K562 (cell line): ENCODE measurements at regions not wholly inside any gene's neighbourhood (a gene's known extent, or its start where the extent isn't known, plus 50 kb on each side); places are given as distances from the start of the nearest gene placed in this dataset.

ENCODE experiments used
- ATAC-seq: fragments of 200-7000 bp; cut with Tn5 transposase; 3 replicates; pipeline ENCODE4 v1.9.1; 2020; ENCODE audit warnings: moderate library complexity
- BruUV-seq: library from RNA; stranded (reverse); fragments of 400-500 nt; replicated peaks from 2 replicates; lab custom pipeline; 2021; lab: Mats Ljungman, UMichigan
- CTCF ChIA-PET: fragments of 300-600 bp; formaldehyde crosslinking; extraction: SDS; loops from one replicate; lab custom pipeline; 2021; ENCODE audit warnings: low intra/inter-chr PET ratio; lab: Yijun Ruan, JAX
- POLR2A ChIA-PET: fragments of 300-600, 350-650 bp; sonication (Branson Sonifier 250); formaldehyde crosslinking; extraction: SDS; loops from one replicate; lab custom pipeline; 2021; ENCODE audit warnings: antibody characterized with exemption, inconsistent platforms; lab: Yijun Ruan, JAX
- DNase-seq, 4 experiments: peaks; one replicate each; pipeline versions ENCODE4 v3.0.0 to v3.0.0-alpha.2; 2011 to 2018; ENCODE audit warnings: low spot score in 3 of 4, mixed read lengths in 3 of 4; ENCODE audit errors: extremely low read depth in 1 of 4
- FAIRE-seq: peaks from 2 replicates; lab custom pipeline; 2011; peaks lifted over from hg19 to GRCh38; lab: Jason Lieb, UNC
- H2AFZ ChIP-seq: 2 replicates; pipeline ENCODE4 v1.6.0; 2011; ENCODE audit warnings: low read depth, low read length, control low read depth, inconsistent platforms
- H3K27ac ChIP-seq: fragments of 200-600 bp; 3 replicates; pipeline ENCODE4 v1.8.0; 2011; ENCODE audit warnings: low read depth, mild to moderate bottlenecking, control low read depth, inconsistent platforms, low read length, moderate library complexity, mixed read lengths; ENCODE audit errors: extremely low read depth
- H3K27me3 ChIP-seq, 2 experiments: fragments of 300-600 bp in 1 of 2; 2 replicates in 1 of 2; 3 replicates in 1 of 2; pipeline versions ENCODE4 v1.6.0 to v1.8.0; 2011; ENCODE audit warnings: inconsistent platforms in 2 of 2, low read length in 2 of 2, mild to moderate bottlenecking in 1 of 2, mixed read lengths in 1 of 2, moderate library complexity in 1 of 2; ENCODE audit not compliant: control insufficient read depth in 2 of 2, insufficient read depth in 2 of 2
- H3K36me3 ChIP-seq: fragments of 300-600 bp; 3 replicates; pipeline ENCODE4 v1.8.0; 2011; ENCODE audit warnings: mild to moderate bottlenecking, low read length, inconsistent platforms; ENCODE audit not compliant: control insufficient read depth, insufficient read depth
- H3K4me1 ChIP-seq, 2 experiments: fragments of 200-600 bp in 1 of 2; replicated peaks in 1 of 2; 2 replicates in 1 of 2; 3 replicates in 1 of 2; pipeline versions ENCODE4 v1.5.1 to v1.8.0; 2011; ENCODE audit warnings: inconsistent platforms in 2 of 2, low read length in 2 of 2, mild to moderate bottlenecking in 1 of 2, mixed read lengths in 1 of 2, moderate library complexity in 1 of 2; ENCODE audit not compliant: control insufficient read depth in 2 of 2, insufficient read depth in 2 of 2
- H3K4me2 ChIP-seq: 2 replicates; pipeline ENCODE4 v1.6.1; 2011; ENCODE audit warnings: low read length, control low read depth, inconsistent platforms, mixed read lengths; ENCODE audit not compliant: insufficient read depth
- H3K4me3 ChIP-seq: fragments of 200-600 bp; sonication (generic), shearing (Covaris generic); 2 replicates; pipeline ENCODE4 v1.5.1; 2016; ENCODE audit warnings: control low read depth, inconsistent platforms
- H3K79me2 ChIP-seq: fragments of 200-600 bp; 3 replicates; pipeline ENCODE4 v1.8.0; 2011; ENCODE audit warnings: low read length, inconsistent platforms; ENCODE audit not compliant: control insufficient read depth, insufficient read depth
- H3K9ac ChIP-seq, 2 experiments: 2 replicates each; pipeline versions ENCODE4 v1.6.0 to v1.6.1; 2011; ENCODE audit warnings: low read depth in 2 of 2, low read length in 2 of 2, control low read depth in 1 of 2, inconsistent platforms in 1 of 2, mild to moderate bottlenecking in 1 of 2, mixed read lengths in 1 of 2; ENCODE audit not compliant: insufficient read depth in 1 of 2
- H3K9me1 ChIP-seq: one replicate; pipeline ENCODE4 v1.6.0; 2011; ENCODE audit warnings: inconsistent platforms, mild to moderate bottlenecking, low read length, moderate library complexity; ENCODE audit not compliant: control insufficient read depth, insufficient read depth
- H3K9me3 ChIP-seq: replicated peaks from 2 replicates; pipeline ENCODE4 v1.5.1; 2011; ENCODE audit warnings: low read depth, low read length, inconsistent platforms; ENCODE audit not compliant: control insufficient read depth, insufficient read depth
- H4K20me1 ChIP-seq: replicated peaks from 2 replicates; pipeline ENCODE4 v1.6.1; 2011; ENCODE audit warnings: low read length, inconsistent platforms, mixed read lengths; ENCODE audit not compliant: control insufficient read depth, insufficient read depth
- CLOCK ChIP-seq: fragments of 250-450 bp; sonication (Bioruptor Pico); IDR thresholded peaks from 2 replicates; pipeline ENCODE4 v1.4.0; 2020; ENCODE audit warnings: mild to moderate bottlenecking, moderate library complexity, borderline replicate concordance
- CTBP1 ChIP-seq: fragments of 450-650 bp; IDR thresholded peaks from 2 replicates; pipeline ENCODE4 v1.6.1; 2016; ENCODE audit warnings: borderline replicate concordance
- CXXC5 ChIP-seq: fragments of 250-450 bp; sonication (Bioruptor Pico); IDR thresholded peaks from 2 replicates; pipeline ENCODE4 v1.8.0; 2022; ENCODE audit warnings: inconsistent platforms, mild to moderate bottlenecking, moderate library complexity
- MECOM ChIP-seq: fragments of 250-450 bp; sonication (Bioruptor Pico); IDR thresholded peaks from 2 replicates; pipeline ENCODE4 v1.8.0; 2022; ENCODE audit warnings: inconsistent platforms
- SLC30A9 ChIP-seq: fragments of 250-450 bp; sonication (Bioruptor Pico); IDR thresholded peaks from 2 replicates; pipeline ENCODE4 v1.8.0; 2022; ENCODE audit warnings: mild to moderate bottlenecking, moderate library complexity
- SMARCC2 ChIP-seq: fragments of 450-650 bp; IDR thresholded peaks from 2 replicates; pipeline ENCODE4 v1.6.1; 2017; ENCODE audit warnings: antibody characterized with exemption, moderate library complexity, mild to moderate bottlenecking, low read depth
- TBP ChIP-seq: optimal IDR thresholded peaks from 2 replicates; pipeline ENCODE3; 2011; ENCODE audit warnings: low read depth, low read length, improper control_type of control experiment
- THRAP3 ChIP-seq: fragments of 450-650 bp; IDR thresholded peaks from 2 replicates; pipeline ENCODE4 v1.6.1; 2016; ENCODE audit warnings: mild to moderate bottlenecking, inconsistent platforms, borderline replicate concordance
- ZNF282 ChIP-seq: sonication (generic); formaldehyde crosslinking; IDR thresholded peaks from 2 replicates; pipeline ENCODE4 v1.8.1; 2023; ENCODE audit warnings: missing genetic modification reagents
- ZNF77 ChIP-seq: fragments of 250-450 bp; sonication (Bioruptor Pico); IDR thresholded peaks from 2 replicates; pipeline ENCODE4 v1.5.0; 2020
- WGBS: fragments of 100-300 bp; shearing (Covaris generic); methylation state at CpG from one replicate; pipeline ENCODE4 v1.1.6; 2016; ENCODE audit warnings: low coverage, mixed read lengths; ENCODE audit not compliant: insufficient coverage; ENCODE audit errors: missing lambda C conversion rate; 5-methylcytosine and 5-hydroxymethylcytosine counted together
- in situ Hi-C: fragments of 300-500 bp; cut with MboI; formaldehyde crosslinking; loops from 4 replicates; pipeline ENCODE4 v1.15.0; 2018; ENCODE audit warnings: inconsistent platforms, mixed read lengths
- intact Hi-C: fragments of 100-400 bp; cut with micrococcal nuclease; formaldehyde crosslinking; loops from 2 replicates; pipeline ENCODE4 v1.14.2; 2022

DNA sequence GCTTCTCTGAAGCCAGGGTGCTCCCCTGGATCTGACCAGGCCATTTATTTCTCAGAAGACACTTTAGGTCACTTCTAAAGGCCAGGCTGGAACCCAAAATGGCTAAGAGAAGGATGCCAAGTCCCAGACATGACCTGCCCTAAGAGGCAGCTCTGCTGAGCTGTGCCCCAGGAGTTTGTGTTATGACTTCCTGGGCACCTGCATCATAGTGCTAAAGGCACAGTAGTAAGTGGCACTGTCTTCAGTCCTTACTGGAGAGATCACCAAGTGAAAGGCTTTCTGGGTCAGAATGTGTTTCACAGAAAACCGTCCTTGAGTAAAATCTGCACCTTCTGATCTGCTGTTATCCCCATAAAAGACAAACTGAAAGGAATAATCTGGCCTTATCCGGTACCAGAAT lies 120.2 kb downstream of the DAD1 start:
- Histone ChIP-seq H3K27me3 (no peaks in the 10 kb centered on the region), H3K79me2 (no peaks in the 10 kb centered on the region), H2AFZ (no peak overlapping the region), H3K9ac (no peak overlapping the region), H3K4me1 (peaks cover 0 to 3% of the 10 kb centered on the region in 2 experiments; a peak in 3 of 5 replicates), H3K27ac (no peak overlapping the region), H3K36me3 (no peaks in the 10 kb centered on the region), H3K4me2 (no peak overlapping the region), H3K9me1 (no peaks in the 10 kb centered on the region), H3K9me3 (no peaks in the 10 kb centered on the region), H3K4me3 (no peak overlapping the region), H4K20me1 (no peaks in the 10 kb centered on the region)
- ChIA-PET CTCF (no interaction called here), POLR2A (no interaction called here)
- DNase-seq (no peak), FAIRE-seq (no peak), ATAC-seq (no peak)
- in situ Hi-C loops (no loop called here), intact Hi-C loops (no loop called here)
- BruUV-seq, result no TSS peak
- WGBS, result 32% methylated on average over 2 of the region's 2 CpGs
- no peak for TF ChIP-seq TBP
- no peak for TF ChIP-seq SLC30A9
- no peak for TF ChIP-seq SMARCC2
- no peak for TF ChIP-seq CLOCK (CRISPR knock-in tag)
- no peak for TF ChIP-seq CTBP1
- no peak for TF ChIP-seq THRAP3
- no peak for TF ChIP-seq CXXC5 (CRISPR knock-in tag)
- no peak for TF ChIP-seq ZNF282 (CRISPR knock-in tag)
- no peak for TF ChIP-seq MECOM (CRISPR knock-in tag)
- TF ChIP-seq ZNF77 (CRISPR knock-in tag), result no peak
